NT2/D1 (cell line): ENCODE measurements at regions not wholly inside any gene's neighbourhood (a gene's known extent, or its start where the extent isn't known, plus 50 kb on each side); places are given as distances from the start of the nearest gene placed in this dataset.

Source experiments
- SUZ12 ChIP-seq: IDR thresholded peaks from 2 replicates; pipeline ENCODE4 v1.6.1; 2011; ENCODE audit not compliant: insufficient read length, insufficient read depth; ENCODE audit errors: extremely low read depth
- YY1 ChIP-seq: IDR thresholded peaks from 2 replicates; pipeline ENCODE4 v1.6.1; 2011; ENCODE audit not compliant: insufficient read length, insufficient read depth
- ZNF274 ChIP-seq: IDR thresholded peaks from 2 replicates; pipeline ENCODE4 v1.6.1; 2011; ENCODE audit warnings: mild to moderate bottlenecking, low read depth, low read length

GRCh38 chr15:36361351-36361870 is 218.0 kb upstream of the CDIN1 start:
- TF ChIP-seq YY1, result no peak
- TF ChIP-seq SUZ12, result no peak
- no peak for TF ChIP-seq ZNF274
